IPS-NIHi11 (cell line): ENCODE measurements at regions not wholly inside any gene's neighbourhood (a gene's known extent, or its start where the extent isn't known, plus 50 kb on each side); places are given as distances from the start of the nearest gene placed in this dataset.
"Not testable (repeated sequence)": the region's sequence is repeated elsewhere in the genome, so short reads cannot be mapped to it uniquely, and the experiment has no call there.

Experiments used
- DNase-seq: peaks from one replicate; pipeline ENCODE4 v3.0.0; 2012; ENCODE audit warnings: mixed read lengths, low spot score

- no peak for DNase-seq
Measured at GRCh38 chr11:104704146-104704830, 194.0 kb downstream of the CASP12 start.

- no peak for DNase-seq
Measured at GRCh38 chr11:104700609-104701008, 197.7 kb downstream of the CASP12 start.

GRCh38 chr11:104699981-104700380, 198.3 kb downstream of the CASP12 start:
- DNase-seq, result no peak

- no peak for DNase-seq
Measured at GRCh38 chr11:104695065-104695463, 203.2 kb downstream of the CASP12 start.

- DNase-seq, result no peak
Measured at GRCh38 chr11:104694259-104695064, 203.8 kb downstream of the CASP12 start.

- DNase-seq, result no peak
Measured at GRCh38 chr11:104692751-104693150, 205.5 kb downstream of the CASP12 start.

- DNase-seq, result no peak
Measured at GRCh38 chr11:104691129-104691528, 207.1 kb downstream of the CASP12 start.

- no peak for DNase-seq
Measured at GRCh38 chr11:104690241-104690640, 208.0 kb downstream of the CASP12 start.

GRCh38 chr11:104688731-104689130, 209.5 kb downstream of the CASP12 start:
- DNase-seq, result no peak

GRCh38 chr11:104682206-104682605, 216.1 kb downstream of the CASP12 start:
- no peak for DNase-seq

- DNase-seq, result no peak
Measured at GRCh38 chr11:104679258-104679657, 219.0 kb downstream of the CASP12 start.

GRCh38 chr11:104678408-104678807, 219.9 kb downstream of the CASP12 start:
- DNase-seq, result no peak

GRCh38 chr11:104677069-104677468, 221.2 kb downstream of the CASP12 start:
- DNase-seq, result not testable (repeated sequence)

- DNase-seq, result no peak
Measured at GRCh38 chr11:104672897-104673296, 225.4 kb downstream of the CASP12 start.

- DNase-seq, result no peak
Measured at GRCh38 chr11:104668797-104669463, 229.3 kb downstream of the CASP12 start.

- DNase-seq, result no peak
Measured at GRCh38 chr11:104666624-104667023, 231.6 kb downstream of the CASP12 start.

GRCh38 chr11:104665641-104666040, 232.6 kb downstream of the CASP12 start:
- DNase-seq, result no peak

- no peak for DNase-seq
Measured at GRCh38 chr11:104663190-104664140, 234.8 kb downstream of the CASP12 start.

- no peak for DNase-seq
Measured at GRCh38 chr11:104661901-104662300, 236.4 kb downstream of the CASP12 start.

GRCh38 chr11:104661471-104661870, 236.8 kb downstream of the CASP12 start:
- DNase-seq, result no peak

GRCh38 chr11:104658177-104658576, 240.1 kb downstream of the CASP12 start:
- no peak for DNase-seq

- no peak for DNase-seq
Measured at GRCh38 chr11:104657083-104657482, 241.2 kb downstream of the CASP12 start.
